ENCODE measurements at regions not wholly inside any gene's neighbourhood (a gene's known extent, or its start where the extent isn't known, plus 50 kb on each side); places are given as distances from the start of the nearest gene placed in this dataset.

- H3K27ac ChIP-seq (replicated peaks): no peak overlapping the region
- H3K4me3 ChIP-seq (replicated peaks; ENCODE audit: insufficient read depth, low read length): no peak overlapping the region
- TF ChIP-seq REST (IDR thresholded peaks at IDR 0.05; ENCODE audit: insufficient replicate concordance, low read depth) (no peak), GABPA (IDR thresholded peaks at IDR 0.05; ENCODE audit: low read depth) (no peak), CTCF (IDR thresholded peaks at IDR 0.05; ENCODE audit: insufficient read depth, low read length) (no peak), SPI1 (IDR thresholded peaks at IDR 0.05; ENCODE audit: borderline replicate concordance, low read depth) (no peak), POLR2AphosphoS5 (IDR thresholded peaks at IDR 0.05; ENCODE audit: low read depth) (no peak)
- DNase-seq (ENCODE audit: low read depth in 1 of 2, low spot score in 1 of 2): no peak
- H3K27me3 ChIP-seq (ENCODE audit: insufficient read depth, poor library complexity, severe bottlenecking): no peaks in the 10 kb centered on the region
Measured at GRCh38 chr3:168990134-168990533, 673.4 kb downstream of the MECOM start.

GRCh38 chr3:168989396-168989795 lies 674.1 kb downstream of the MECOM start:
- H3K4me3 ChIP-seq (replicated peaks; ENCODE audit: insufficient read depth, low read length): no peak overlapping the region
- TF ChIP-seq CTCF (IDR thresholded peaks at IDR 0.05; ENCODE audit: insufficient read depth, low read length) (no peak), GABPA (IDR thresholded peaks at IDR 0.05; ENCODE audit: low read depth) (no peak), SPI1 (IDR thresholded peaks at IDR 0.05; ENCODE audit: borderline replicate concordance, low read depth) (no peak), REST (IDR thresholded peaks at IDR 0.05; ENCODE audit: insufficient replicate concordance, low read depth) (no peak), POLR2AphosphoS5 (IDR thresholded peaks at IDR 0.05; ENCODE audit: low read depth) (no peak)
- no peak for DNase-seq (ENCODE audit: low read depth in 1 of 2, low spot score in 1 of 2)
- no peak overlapping the region for H3K27ac ChIP-seq (replicated peaks)
- H3K27me3 ChIP-seq (ENCODE audit: insufficient read depth, poor library complexity, severe bottlenecking): no peaks in the 10 kb centered on the region

- DNase-seq (ENCODE audit: low read depth in 1 of 2, low spot score in 1 of 2): no peak
- Histone ChIP-seq H3K27ac (replicated peaks) (no peak overlapping the region), H3K4me3 (replicated peaks; ENCODE audit: insufficient read depth, low read length) (no peak overlapping the region), H3K27me3 (ENCODE audit: insufficient read depth, poor library complexity, severe bottlenecking) (no peaks in the 10 kb centered on the region)
- TF ChIP-seq REST (IDR thresholded peaks at IDR 0.05; ENCODE audit: insufficient replicate concordance, low read depth) (no peak), SPI1 (IDR thresholded peaks at IDR 0.05; ENCODE audit: borderline replicate concordance, low read depth) (no peak), CTCF (IDR thresholded peaks at IDR 0.05; ENCODE audit: insufficient read depth, low read length) (no peak), GABPA (IDR thresholded peaks at IDR 0.05; ENCODE audit: low read depth) (no peak), POLR2AphosphoS5 (IDR thresholded peaks at IDR 0.05; ENCODE audit: low read depth) (no peak)
Measured at GRCh38 chr3:168988853-168989252, 674.7 kb downstream of the MECOM start.

Data from HL-60 (cell line).